Erythroblast (primary cell): ENCODE measurements at regions not wholly inside any gene's neighbourhood (a gene's known extent, or its start where the extent isn't known, plus 50 kb on each side); places are given as distances from the start of the nearest gene placed in this dataset.

Experiments
- GATA1 ChIP-seq: IDR thresholded peaks from 2 replicates; pipeline ENCODE4 v1.6.1; 2011; ENCODE audit warnings: low read depth, mild to moderate bottlenecking, control low read depth, low read length, moderate library complexity
- POLR2A ChIP-seq: IDR thresholded peaks from 2 replicates; pipeline ENCODE4 v1.6.1; 2011; ENCODE audit warnings: mild to moderate bottlenecking, low read length

GRCh38 chr3:20810555-20810954 is 624.5 kb upstream of the SGO1 start:
- TF ChIP-seq POLR2A (no peak), GATA1 (no peak)
